ENCODE measurements at regions not wholly inside any gene's neighbourhood (a gene's known extent, or its start where the extent isn't known, plus 50 kb on each side); places are given as distances from the start of the nearest gene placed in this dataset.

- TF ChIP-seq, protein P1, sequence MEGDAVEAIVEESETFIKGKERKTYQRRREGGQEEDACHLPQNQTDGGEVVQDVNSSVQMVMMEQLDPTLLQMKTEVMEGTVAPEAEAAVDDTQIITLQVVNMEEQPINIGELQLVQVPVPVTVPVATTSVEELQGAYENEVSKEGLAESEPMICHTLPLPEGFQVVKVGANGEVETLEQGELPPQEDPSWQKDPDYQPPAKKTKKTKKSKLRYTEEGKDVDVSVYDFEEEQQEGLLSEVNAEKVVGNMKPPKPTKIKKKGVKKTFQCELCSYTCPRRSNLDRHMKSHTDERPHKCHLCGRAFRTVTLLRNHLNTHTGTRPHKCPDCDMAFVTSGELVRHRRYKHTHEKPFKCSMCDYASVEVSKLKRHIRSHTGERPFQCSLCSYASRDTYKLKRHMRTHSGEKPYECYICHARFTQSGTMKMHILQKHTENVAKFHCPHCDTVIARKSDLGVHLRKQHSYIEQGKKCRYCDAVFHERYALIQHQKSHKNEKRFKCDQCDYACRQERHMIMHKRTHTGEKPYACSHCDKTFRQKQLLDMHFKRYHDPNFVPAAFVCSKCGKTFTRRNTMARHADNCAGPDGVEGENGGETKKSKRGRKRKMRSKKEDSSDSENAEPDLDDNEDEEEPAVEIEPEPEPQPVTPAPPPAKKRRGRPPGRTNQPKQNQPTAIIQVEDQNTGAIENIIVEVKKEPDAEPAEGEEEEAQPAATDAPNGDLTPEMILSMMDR (IDR thresholded peaks at IDR 0.05), result no peak
- TF ChIP-seq POLR2AphosphoS5 (IDR thresholded peaks at IDR 0.05) (no peak), POLR2A (IDR thresholded peaks at IDR 0.05) (no peak)
Measured at GRCh38 chr1:194118086-194118485, 931.7 kb upstream of the B3GALT2 start.
